ENCODE measurements at regions not wholly inside any gene's neighbourhood (a gene's known extent, or its start where the extent isn't known, plus 50 kb on each side); places are given as distances from the start of the nearest gene placed in this dataset.

DNA sequence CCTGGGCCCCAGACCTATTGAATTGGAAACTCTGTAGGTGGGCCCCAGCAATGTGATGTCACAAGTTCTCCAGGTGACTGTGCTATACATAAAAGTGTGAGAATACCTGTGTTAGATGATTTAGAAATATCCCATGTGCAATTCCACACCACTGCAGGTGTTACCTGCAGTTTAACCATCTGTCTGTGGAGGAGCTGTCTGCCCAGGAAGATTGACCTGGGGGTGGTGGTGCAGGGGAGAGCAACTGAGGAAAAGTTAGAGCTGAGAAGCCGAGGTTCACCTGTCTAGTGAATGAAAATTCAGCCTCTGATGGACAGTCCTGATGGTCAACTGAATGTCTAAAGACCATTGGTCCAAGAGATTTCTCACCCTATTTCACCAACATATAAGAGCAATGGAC lies 132.2 kb upstream of the SLC24A5 start:
- TF ChIP-seq POLR2A (IDR thresholded peaks at IDR 0.05; ENCODE audit: low read depth, low read length) (no peak), POLR2AphosphoS5 (IDR thresholded peaks at IDR 0.05; ENCODE audit: low read depth, low read length) (no peak)

Data from GM12891 (cell line).